Neuronal stem cell (in vitro differentiated cells): ENCODE measurements at regions not wholly inside any gene's neighbourhood (a gene's known extent, or its start where the extent isn't known, plus 50 kb on each side); places are given as distances from the start of the nearest gene placed in this dataset.

Source experiments
- DNase-seq: peaks from one replicate; pipeline ENCODE4 v3.0.0-alpha.2; 2013; ENCODE audit warnings: low spot score
- H2AFZ ChIP-seq: one replicate; pipeline ENCODE4 v1.6.1; 2013; ENCODE audit warnings: mild to moderate bottlenecking, low read length, inconsistent platforms
- H2AK5ac ChIP-seq: 2 replicates; pipeline ENCODE4 v1.6.1; 2013; ENCODE audit warnings: low read depth, mild to moderate bottlenecking, inconsistent platforms, low read length, moderate library complexity, mixed read lengths
- H2BK120ac ChIP-seq: 2 replicates; pipeline ENCODE4 v1.6.1; 2013; ENCODE audit warnings: low read depth, mild to moderate bottlenecking, inconsistent platforms, low read length, moderate library complexity, mixed read lengths
- H2BK12ac ChIP-seq: one replicate; pipeline ENCODE4 v1.6.1; 2013; ENCODE audit warnings: low read length, inconsistent platforms
- H2BK15ac ChIP-seq: 2 replicates; pipeline ENCODE4 v1.6.1; 2013; ENCODE audit warnings: mild to moderate bottlenecking, low read length, inconsistent platforms, mixed read lengths
- H2BK5ac ChIP-seq: one replicate; pipeline ENCODE4 v1.6.1; 2013; ENCODE audit warnings: inconsistent platforms, mild to moderate bottlenecking, low read length, moderate library complexity
- H3K14ac ChIP-seq: one replicate; pipeline ENCODE4 v1.6.1; 2013; ENCODE audit warnings: low read length, inconsistent platforms
- H3K18ac ChIP-seq: 2 replicates; pipeline ENCODE4 v1.6.1; 2013; ENCODE audit warnings: low read length, inconsistent platforms
- H3K23ac ChIP-seq: 2 replicates; pipeline ENCODE4 v1.6.1; 2013; ENCODE audit warnings: low read depth, mild to moderate bottlenecking, mixed read lengths, low read length, inconsistent platforms; ENCODE audit not compliant: poor library complexity
- H3K27ac ChIP-seq: replicated peaks from 3 replicates; pipeline ENCODE4 v1.5.1; 2013; ENCODE audit warnings: low read length, inconsistent platforms
- H3K27me3 ChIP-seq, 3 experiments: 2 replicates each; pipeline ENCODE4 v1.6.1; 2013; ENCODE audit warnings: low read length in 3 of 3, mild to moderate bottlenecking in 2 of 3, inconsistent platforms in 1 of 3, low read depth in 1 of 3, mixed read lengths in 1 of 3, moderate library complexity in 1 of 3; ENCODE audit not compliant: control insufficient read depth in 3 of 3, insufficient read depth in 3 of 3
- H3K36me3 ChIP-seq, 2 donors: replicated peaks in 1 of 2; 2 replicates each; pipeline ENCODE4 v1.6.1; 2013; ENCODE audit warnings: low read length in 2 of 2; ENCODE audit not compliant: control insufficient read depth in 2 of 2, insufficient read depth in 2 of 2
- H3K4ac ChIP-seq: 2 replicates; pipeline ENCODE4 v1.6.1; 2013; ENCODE audit warnings: inconsistent platforms, mild to moderate bottlenecking, low read length, moderate library complexity
- H3K4me1 ChIP-seq, 2 donors: 1 replicate in 1 of 2; 2 replicates in 1 of 2; pipeline ENCODE4 v1.6.1; 2013; ENCODE audit warnings: low read length in 2 of 2, low read depth in 1 of 2; ENCODE audit not compliant: control insufficient read depth in 2 of 2, insufficient read depth in 1 of 2
- H3K4me2 ChIP-seq: one replicate; pipeline ENCODE4 v1.6.1; 2013; ENCODE audit warnings: mild to moderate bottlenecking, low read length, inconsistent platforms; ENCODE audit not compliant: insufficient read depth, poor library complexity, severe bottlenecking
- H3K4me3 ChIP-seq, 2 donors: 2 replicates each; pipeline ENCODE4 v1.5.1; 2013; ENCODE audit warnings: low read length in 2 of 2, mild to moderate bottlenecking in 2 of 2, inconsistent platforms in 1 of 2, moderate library complexity in 1 of 2
- H3K79me1 ChIP-seq: one replicate; pipeline ENCODE4 v1.6.1; 2013; ENCODE audit warnings: low read depth, mild to moderate bottlenecking, inconsistent platforms, low read length, moderate library complexity
- H3K9ac ChIP-seq: one replicate; pipeline ENCODE4 v1.6.1; 2013; ENCODE audit warnings: mild to moderate bottlenecking, low read depth, low read length, inconsistent platforms; ENCODE audit not compliant: poor library complexity
- H3K9me3 ChIP-seq, 2 donors: replicated peaks in 1 of 2; 2 replicates each; pipeline versions ENCODE3 to v1.6.1; 2013; ENCODE audit warnings: low read length in 2 of 2, mild to moderate bottlenecking in 2 of 2, inconsistent platforms in 1 of 2, low read depth in 1 of 2, mixed read lengths in 1 of 2, moderate library complexity in 1 of 2; ENCODE audit not compliant: control insufficient read depth in 2 of 2, insufficient read depth in 1 of 2
- H4K8ac ChIP-seq: one replicate; pipeline ENCODE4 v1.6.1; 2013; ENCODE audit warnings: low read depth, mild to moderate bottlenecking, inconsistent platforms, low read length, moderate library complexity
- H4K91ac ChIP-seq: one replicate; pipeline ENCODE4 v1.6.1; 2013; ENCODE audit warnings: low read length, low read depth, mild to moderate bottlenecking, inconsistent platforms; ENCODE audit not compliant: poor library complexity
- WGBS, 2 donors: extraction: QIAGEN DNeasy Blood & Tissue Kit; methylation state at CpG; one replicate each; pipeline ENCODE4 v1.1.7; 2013; ENCODE audit warnings: missing lambda C conversion rate in 2 of 2, mixed read lengths in 1 of 2; ENCODE audit not compliant: insufficient read length in 2 of 2, insufficient replicate concordance in 1 of 2; ENCODE audit errors: extremely low coverage in 2 of 2; 5-methylcytosine and 5-hydroxymethylcytosine counted together

DNA sequence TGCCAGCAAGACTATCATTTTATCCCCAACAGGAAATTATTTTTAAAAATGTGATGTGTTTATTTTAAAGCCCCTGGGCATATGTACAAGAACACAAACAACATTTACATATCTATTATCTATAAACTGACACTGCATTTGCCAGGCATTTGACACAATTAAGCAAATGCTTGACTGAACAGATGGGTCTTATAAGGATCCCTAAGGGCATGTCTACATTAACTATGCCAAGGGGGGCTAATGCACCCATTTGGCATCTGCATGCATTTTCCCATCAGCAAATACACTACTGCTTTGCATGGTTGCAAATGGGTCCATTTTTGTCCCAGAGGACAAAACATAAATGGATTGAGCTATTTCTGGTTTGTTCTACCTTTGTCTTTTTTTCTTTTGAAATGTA is 884.8 kb upstream of the B3GALT2 start:
- no peak overlapping the region for H3K4ac ChIP-seq
- no peak overlapping the region for H3K14ac ChIP-seq
- no peaks in the 10 kb centered on the region for H3K36me3 ChIP-seq

GRCh38 chr1:194069831-194070218 is 883.4 kb upstream of the B3GALT2 start:
- H3K79me1 ChIP-seq: no peaks in the 10 kb centered on the region
- no peaks in the 10 kb centered on the region for H3K4me1 ChIP-seq
- no peak overlapping the region for H2AFZ ChIP-seq
- no peak overlapping the region for H3K23ac ChIP-seq
- no peak overlapping the region for H4K8ac ChIP-seq
- DNase-seq: no peak
- H2BK15ac ChIP-seq: no peak overlapping the region
- H3K18ac ChIP-seq: no peak overlapping the region
- peaks cover 0 to 2% of the 10 kb centered on the region in 2 donors for H3K9me3 ChIP-seq
- no peak overlapping the region for H4K91ac ChIP-seq
- no peak overlapping the region for H3K14ac ChIP-seq
- H2AK5ac ChIP-seq: no peak overlapping the region
- no peak overlapping the region for H3K4me3 ChIP-seq
- no CpG with 5 or more reads among the region's 1 CpG for WGBS, 2 donors
- H3K27me3 ChIP-seq: no peaks in the 10 kb centered on the region
- H3K9ac ChIP-seq: no peak overlapping the region
- no peak overlapping the region for H3K4ac ChIP-seq
- H2BK12ac ChIP-seq: no peak overlapping the region
- no peak overlapping the region for H2BK5ac ChIP-seq
- H3K36me3 ChIP-seq: no peaks in the 10 kb centered on the region
- H3K27ac ChIP-seq: no peak overlapping the region
- no peak overlapping the region for H2BK120ac ChIP-seq
- H3K4me2 ChIP-seq: no peak overlapping the region

More for the DNA sequence above, 884.8 kb upstream of the B3GALT2 start:
- Histone ChIP-seq H3K4me1 (no peaks in the 10 kb centered on the region), H4K91ac (no peak overlapping the region), H4K8ac (no peak overlapping the region), H3K4me2 (no peak overlapping the region), H2BK5ac (no peak overlapping the region), H2AFZ (no peak overlapping the region), H3K79me1 (no peaks in the 10 kb centered on the region), H2AK5ac (no peak overlapping the region), H3K27me3 (no peaks in the 10 kb centered on the region), H2BK15ac (no peak overlapping the region), H3K23ac (no peak overlapping the region), H2BK12ac (no peak overlapping the region), H2BK120ac (no peak overlapping the region), H3K9ac (no peak overlapping the region), H3K27ac (no peak overlapping the region), H3K9me3 (peaks cover 0 to 6% of the 10 kb centered on the region in 2 donors), H3K18ac (no peak overlapping the region), H3K4me3 (no peak overlapping the region)
- DNase-seq: no peak

GRCh38 chr1:194069168-194069830 is 882.9 kb upstream of the B3GALT2 start:
- no peak overlapping the region for H2AK5ac ChIP-seq
- no peaks in the 10 kb centered on the region for H3K36me3 ChIP-seq
- no peaks in the 10 kb centered on the region for H3K9me3 ChIP-seq
- H4K8ac ChIP-seq: peak overlapping the region; percentile 58
- DNase-seq: no peak
- no CpG with 5 or more reads among the region's 7 CpGs for whole genome bisulfite sequencing, 2 donors
- no peak overlapping the region for H3K18ac ChIP-seq
- peak overlapping the region; percentile 25 for H3K14ac ChIP-seq
- no peak overlapping the region for H3K4ac ChIP-seq
- H4K91ac ChIP-seq: no peak overlapping the region
- no peak overlapping the region for H3K4me3 ChIP-seq
- H2BK15ac ChIP-seq: no peak overlapping the region
- H3K23ac ChIP-seq: no peak overlapping the region
- no peak overlapping the region for H3K9ac ChIP-seq
- H3K27ac ChIP-seq: no peak overlapping the region
- no peak overlapping the region for H2BK12ac ChIP-seq
- H2AFZ ChIP-seq: no peak overlapping the region
- H2BK5ac ChIP-seq: no peak overlapping the region
- H3K27me3 ChIP-seq: no peaks in the 10 kb centered on the region
- H3K4me2 ChIP-seq: no peak overlapping the region
- H2BK120ac ChIP-seq: no peak overlapping the region
- no peaks in the 10 kb centered on the region for H3K79me1 ChIP-seq
- no peaks in the 10 kb centered on the region for H3K4me1 ChIP-seq

DNA sequence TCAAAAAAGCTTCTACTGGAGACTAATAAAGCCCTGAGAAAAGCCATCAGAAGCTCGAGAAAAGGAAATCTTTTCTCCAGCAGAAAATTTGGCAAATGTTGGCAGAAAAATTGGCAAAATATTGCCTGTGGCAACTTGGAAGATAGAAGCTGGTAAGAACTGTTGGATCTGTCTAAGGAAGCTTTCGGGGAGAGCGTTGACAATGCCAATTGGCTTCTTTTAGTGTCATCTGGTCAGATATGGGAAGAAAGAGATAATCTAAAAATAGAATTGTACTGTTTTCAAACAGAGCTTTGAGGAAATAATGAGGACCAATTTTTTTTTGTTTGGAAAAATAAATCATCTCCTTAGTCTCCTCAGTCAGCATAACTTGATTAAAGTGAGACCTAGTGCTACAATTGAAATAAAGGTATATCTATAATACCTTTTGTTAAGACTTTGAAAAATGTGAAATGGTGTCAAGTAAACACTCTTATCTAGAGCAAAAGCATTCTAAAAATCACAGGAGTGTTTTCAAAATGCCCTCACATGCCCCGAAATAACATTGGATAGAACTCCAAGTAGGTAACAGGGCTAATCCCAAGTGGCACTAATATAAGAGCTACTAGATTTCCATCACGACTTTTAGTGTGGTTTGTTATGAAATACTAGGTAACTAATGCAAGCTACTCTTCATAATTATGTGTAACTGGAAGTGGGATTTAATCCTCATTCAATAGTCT is 882.2 kb upstream of the B3GALT2 start:
- H2BK120ac ChIP-seq: no peak overlapping the region
- H4K91ac ChIP-seq: no peak overlapping the region
- H3K27ac ChIP-seq: no peak overlapping the region
- no peak overlapping the region for H3K18ac ChIP-seq
- no peaks in the 10 kb centered on the region for H3K9me3 ChIP-seq
- H2AK5ac ChIP-seq: no peak overlapping the region
- no peak overlapping the region for H3K14ac ChIP-seq
- no peaks in the 10 kb centered on the region for H3K27me3 ChIP-seq
- H2BK15ac ChIP-seq: no peak overlapping the region
- H2BK12ac ChIP-seq: no peak overlapping the region
- no peaks in the 10 kb centered on the region for H3K4me1 ChIP-seq
- WGBS, 2 donors: no CpG with 5 or more reads among the region's 5 CpGs
- H3K23ac ChIP-seq: no peak overlapping the region
- no peak overlapping the region for H2AFZ ChIP-seq
- no peaks in the 10 kb centered on the region for H3K36me3 ChIP-seq
- H3K9ac ChIP-seq: no peak overlapping the region
- H3K79me1 ChIP-seq: no peaks in the 10 kb centered on the region
- no peak overlapping the region for H3K4me3 ChIP-seq
- no peak overlapping the region for H4K8ac ChIP-seq
- DNase-seq: no peak
- H2BK5ac ChIP-seq: no peak overlapping the region
- H3K4ac ChIP-seq: no peak overlapping the region
- H3K4me2 ChIP-seq: no peak overlapping the region
